DOHH2 (cell line): ENCODE measurements at regions not wholly inside any gene's neighbourhood (a gene's known extent, or its start where the extent isn't known, plus 50 kb on each side); places are given as distances from the start of the nearest gene placed in this dataset.

ENCODE experiments used
- CTCF ChIP-seq: fragments of 200-600 bp; sonication (generic); IDR thresholded peaks from one replicate; pipeline ENCODE4 v1.5.1; 2014; ENCODE audit warnings: antibody characterized with exemption, mild to moderate bottlenecking, low read depth, low read length; ENCODE audit not compliant: poor library complexity, severe bottlenecking
- EZH2phosphoT487 ChIP-seq: fragments of 200-600 bp; sonication (generic); IDR thresholded peaks from 2 replicates; pipeline ENCODE4 v1.6.1; 2017; ENCODE audit warnings: borderline replicate concordance, mild to moderate bottlenecking, antibody characterized with exemption, low read length, moderate library complexity, mixed read lengths

- no peak for TF ChIP-seq CTCF
- TF ChIP-seq EZH2phosphoT487: no peak
Measured at GRCh38 chr14:98716133-98716532, 555.9 kb downstream of the BCL11B start.
